Left colon (tissue), 2 donors: ENCODE measurements at regions not wholly inside any gene's neighbourhood (a gene's known extent, or its start where the extent isn't known, plus 50 kb on each side); places are given as distances from the start of the nearest gene placed in this dataset.
"Not testable (repeated sequence)": the region's sequence is repeated elsewhere in the genome, so short reads cannot be mapped to it uniquely, and the experiment has no call there.

ENCODE experiments used
- ATAC-seq: fragments of 200-7000 bp; cut with Tn5 transposase; one replicate; pipeline ENCODE4 v1.9.1; 2020; ENCODE audit warnings: mild to moderate bottlenecking, moderate library complexity
- DNase-seq, 2 donors: peaks; one replicate each; pipeline ENCODE4 v3.0.0-alpha.2; 2020
- intact Hi-C, 2 donors: fragments of 100-400 bp; cut with DNase I in 1 of 2; cut with micrococcal nuclease in 1 of 2; formaldehyde crosslinking; loops; one replicate each; pipeline versions ENCODE4 v1.11.2 to v1.14.0; 2022; cut with DNase I, micrococcal nuclease
- donor health status: DM: no; HTN: no; CAD: no.
- donor health status: DM: yes; HTN: yes; CAD: no.

DNA sequence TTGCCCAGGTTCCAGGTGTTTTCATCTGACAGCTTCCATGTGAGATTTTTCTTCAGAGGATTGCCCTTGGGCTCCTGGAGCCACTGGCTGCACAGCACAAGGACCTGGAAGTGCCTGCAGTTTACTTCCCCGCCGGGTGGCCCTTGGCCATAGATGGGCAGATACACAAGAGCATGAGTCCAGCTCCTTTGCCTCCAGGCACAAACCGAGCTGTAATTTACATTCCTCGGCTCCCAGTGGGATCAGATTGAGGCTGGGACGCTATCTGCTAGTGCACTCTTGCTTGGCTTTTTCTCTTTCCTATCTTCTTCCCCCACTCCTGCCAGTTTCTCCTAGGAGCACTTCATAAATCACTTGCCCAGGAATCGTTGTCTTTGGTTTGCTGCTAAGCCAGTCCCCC is 85.4 kb upstream of the RALY start:
- ATAC-seq (no peak), DNase-seq (no peak)
- intact Hi-C loops: no loop called here

GRCh38 chr20:33908868-33909267 is 84.8 kb upstream of the RALY start:
- intact Hi-C loops: no loop called here
- ATAC-seq: no peak
- no peak for DNase-seq

GRCh38 chr20:33909331-33909921 is 84.3 kb upstream of the RALY start:
- no peak for ATAC-seq
- no peak for DNase-seq
- intact Hi-C loops: no loop called here

- intact Hi-C loops: no loop called here
- DNase-seq (no peak), ATAC-seq (no peak)
Observed at GRCh38 chr20:33910056-33910455, 83.7 kb upstream of the RALY start.

GRCh38 chr20:33910529-33911327 is 83.0 kb upstream of the RALY start:
- DNase-seq (no peak), ATAC-seq (no peak)

GRCh38 chr20:33914919-33915318 is 78.8 kb upstream of the RALY start:
- DNase-seq (no peak), ATAC-seq (no peak)
- intact Hi-C loops: no loop called here

More at GRCh38 chr20:33910529-33911327, 83.0 kb upstream of the RALY start:
- intact Hi-C loops: no loop called here

DNA sequence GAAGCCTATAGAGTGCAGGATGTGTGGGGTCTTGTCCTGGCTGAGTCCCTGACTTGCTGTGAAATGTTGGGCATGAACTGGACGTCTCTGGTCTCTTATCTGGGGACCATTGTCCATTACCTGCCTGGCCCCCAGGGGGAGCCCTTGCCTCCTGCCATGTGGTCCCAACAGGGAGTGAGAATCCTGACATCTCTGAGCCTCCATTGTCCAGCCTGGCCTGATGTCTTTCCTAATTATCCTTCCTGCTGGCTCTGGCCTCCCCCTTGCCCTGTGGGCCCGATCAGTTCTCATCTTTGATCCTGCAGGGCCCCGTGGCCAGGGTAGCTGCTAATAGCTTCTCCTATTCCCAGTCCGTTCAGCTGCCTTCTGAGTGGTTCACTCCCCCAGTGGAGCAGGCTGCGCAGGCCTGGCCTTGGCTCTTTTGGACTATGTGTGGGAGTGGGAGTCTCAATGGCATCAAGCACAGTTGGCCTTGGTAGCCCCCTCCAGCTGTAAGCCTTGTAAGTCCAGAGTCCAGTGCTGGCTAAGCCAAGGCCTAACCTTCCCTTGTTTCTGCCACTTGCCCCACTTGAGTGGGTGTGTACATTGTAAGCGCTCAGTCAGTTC is 77.9 kb upstream of the RALY start:
- DNase-seq (peak; percentile 28 to 69), ATAC-seq (peak; percentile 83)
- intact Hi-C loops: no loop called here

- DNase-seq (no peak), ATAC-seq (no peak)
- intact Hi-C loops: no loop called here
Observed at GRCh38 chr20:33916768-33917167, 76.9 kb upstream of the RALY start.

DNA sequence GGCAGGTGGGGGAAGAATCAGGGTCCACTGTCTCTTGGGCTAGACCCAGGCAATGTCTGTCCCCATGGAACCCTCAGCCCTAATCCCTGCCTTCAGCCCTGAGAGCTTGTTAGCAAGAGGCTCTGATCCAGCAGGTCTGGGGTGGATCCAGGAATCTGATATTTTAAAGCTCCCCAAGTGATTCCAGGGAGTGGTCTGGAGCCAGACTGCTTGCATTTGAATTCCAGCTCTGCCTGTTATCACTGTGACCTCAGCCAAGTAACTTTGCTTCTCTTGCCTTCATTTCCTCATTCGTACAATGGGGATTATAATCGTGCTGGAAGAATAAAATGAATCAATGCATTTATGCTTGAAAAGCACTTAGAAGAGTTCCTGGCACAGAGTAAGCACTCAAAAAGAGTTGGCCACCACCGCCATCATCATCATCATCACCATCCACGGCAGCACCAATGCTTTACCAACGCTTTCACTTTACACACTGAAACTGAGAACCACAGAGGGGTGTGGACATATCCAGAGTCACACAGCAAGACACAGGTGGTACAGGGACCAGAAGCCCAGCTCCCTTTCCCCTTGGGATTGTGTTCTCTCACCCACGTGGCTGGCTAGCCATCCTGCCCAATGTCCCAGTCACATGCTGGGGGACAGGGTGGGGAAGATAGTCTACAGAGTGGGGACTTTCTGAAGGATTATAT is 75.7 kb upstream of the RALY start:
- intact Hi-C loops: no loop called here
- ATAC-seq (no peak), DNase-seq (no peak)

DNA sequence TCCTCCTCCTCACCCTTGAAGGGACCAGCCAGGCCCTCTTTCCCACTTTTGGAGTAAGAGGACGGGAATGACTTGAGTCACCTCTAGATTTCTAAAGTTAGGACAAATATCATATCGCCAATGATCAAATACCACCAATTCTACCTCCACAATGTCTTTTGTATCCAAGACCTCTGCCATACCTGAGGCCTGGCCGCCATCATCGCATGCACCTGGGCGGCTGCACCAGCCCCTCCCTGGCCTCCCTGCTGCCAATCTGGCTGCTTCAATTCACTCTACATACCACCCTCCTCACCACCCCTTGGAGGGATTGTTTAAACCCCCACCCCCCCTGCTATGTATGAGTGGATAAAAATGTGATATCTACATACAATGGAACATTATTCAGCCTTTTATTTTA is 75.0 kb upstream of the RALY start:
- DNase-seq (no peak), ATAC-seq (no peak)
- intact Hi-C loops: no loop called here

DNA sequence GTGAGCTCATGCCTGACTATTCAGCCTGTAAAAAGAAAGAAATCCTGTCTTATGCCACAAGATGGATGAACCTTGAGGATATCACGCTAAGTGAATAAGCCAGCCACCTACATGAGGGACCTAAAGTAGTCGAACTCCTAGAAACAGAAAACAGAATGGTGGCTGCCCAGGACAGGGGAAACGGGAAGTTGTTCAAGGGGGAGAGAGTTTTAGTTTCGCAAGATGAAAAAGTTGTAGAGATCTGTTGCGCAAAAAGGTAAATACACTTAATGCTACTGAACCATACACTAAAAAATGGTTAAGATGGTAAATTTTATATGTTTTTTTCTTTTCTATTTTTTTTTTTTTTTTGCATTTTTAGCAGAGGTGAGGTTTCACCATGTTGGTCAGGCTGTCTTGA is 74.1 kb upstream of the RALY start:
- DNase-seq (no peak), ATAC-seq (no peak)
- intact Hi-C loops: no loop called here

DNA sequence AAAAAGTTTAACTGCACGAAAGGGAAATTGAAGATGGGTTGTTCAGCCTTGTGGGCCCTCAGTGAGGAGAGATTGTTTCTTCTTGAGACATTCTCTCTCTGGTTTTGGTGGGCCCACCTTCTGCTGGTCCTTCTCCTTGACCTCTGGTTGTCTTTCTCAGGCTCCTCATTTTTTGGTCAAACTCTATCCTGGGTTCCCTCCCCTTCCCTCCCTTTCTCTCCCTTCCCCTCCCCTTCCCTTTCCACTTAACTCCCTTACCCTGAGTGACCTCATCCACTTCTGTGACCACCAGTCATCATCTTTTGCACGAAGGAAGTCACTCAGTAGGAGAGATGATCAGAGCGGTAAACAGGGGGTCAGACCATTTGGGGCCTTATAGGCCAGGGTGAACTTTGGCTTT is 71.5 kb upstream of the RALY start:
- ATAC-seq (no peak), DNase-seq (no peak)
- intact Hi-C loops: no loop called here

DNA sequence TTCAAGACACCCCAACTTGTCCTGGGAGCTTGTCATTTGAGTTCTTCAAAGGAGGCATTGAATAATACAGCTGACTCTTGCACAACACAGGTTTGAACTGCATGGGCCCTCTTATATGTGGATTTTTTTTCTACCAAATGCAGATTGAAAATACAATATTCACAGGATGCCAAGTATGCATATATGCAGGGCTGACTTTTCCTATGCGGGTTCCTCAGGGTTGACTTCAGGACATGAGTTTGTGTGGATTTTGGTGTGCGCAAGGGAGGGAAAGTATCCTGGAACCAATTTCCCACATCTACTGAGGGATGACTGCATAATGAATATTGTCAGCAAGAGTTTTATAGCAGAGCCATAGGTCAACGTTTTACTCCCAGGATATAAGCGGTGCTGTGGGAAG is 70.0 kb upstream of the RALY start:
- intact Hi-C loops: no loop called here

GRCh38 chr20:33925867-33926266 is 67.8 kb upstream of the RALY start:
- intact Hi-C loops: no loop called here
- ATAC-seq (no peak), DNase-seq (no peak)

More for the DNA sequence above, 70.0 kb upstream of the RALY start:
- ATAC-seq (no peak), DNase-seq (no peak)

DNA sequence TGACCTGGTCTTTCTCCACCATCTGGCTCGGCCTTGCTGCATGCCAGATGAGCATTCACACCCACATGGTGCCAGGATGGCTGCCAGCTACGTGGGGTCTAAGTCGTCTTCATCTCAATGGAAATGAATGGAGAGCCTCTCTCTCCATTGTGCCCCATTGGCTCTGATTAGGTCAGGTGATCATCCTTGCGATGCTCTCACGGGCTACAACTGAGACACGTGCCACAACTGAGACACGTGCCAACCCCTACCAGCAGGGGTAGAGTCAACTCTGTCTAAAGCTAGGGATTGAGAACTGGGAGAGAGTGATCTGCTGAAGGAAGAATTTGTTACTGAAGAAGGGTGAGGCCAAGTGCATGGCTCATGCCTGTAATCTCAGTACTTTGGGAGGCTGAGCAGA is 67.3 kb upstream of the RALY start:
- ATAC-seq (no peak), DNase-seq (no peak)
- intact Hi-C loops: no loop called here

DNA sequence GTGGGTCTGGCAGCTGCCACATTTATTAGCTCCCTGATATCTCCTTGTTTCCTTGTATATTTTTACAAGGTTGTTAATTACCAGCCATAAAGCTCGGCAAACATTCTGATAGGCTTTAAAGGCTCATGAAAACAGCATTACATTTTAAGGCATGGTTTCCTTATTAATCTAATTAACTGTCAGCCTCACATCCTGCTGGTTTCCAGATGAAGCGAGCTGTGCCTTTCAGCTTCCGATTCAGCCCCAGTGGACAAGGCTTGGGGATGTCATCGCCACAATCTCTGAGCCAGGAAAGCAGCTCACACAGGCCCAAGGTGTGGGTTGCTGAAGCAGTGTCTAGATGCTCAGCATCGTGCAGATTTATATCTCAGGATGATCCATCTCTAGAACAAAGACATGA is 66.0 kb upstream of the RALY start:
- DNase-seq (no peak), ATAC-seq (no peak)
- intact Hi-C loops: no loop called here

DNA sequence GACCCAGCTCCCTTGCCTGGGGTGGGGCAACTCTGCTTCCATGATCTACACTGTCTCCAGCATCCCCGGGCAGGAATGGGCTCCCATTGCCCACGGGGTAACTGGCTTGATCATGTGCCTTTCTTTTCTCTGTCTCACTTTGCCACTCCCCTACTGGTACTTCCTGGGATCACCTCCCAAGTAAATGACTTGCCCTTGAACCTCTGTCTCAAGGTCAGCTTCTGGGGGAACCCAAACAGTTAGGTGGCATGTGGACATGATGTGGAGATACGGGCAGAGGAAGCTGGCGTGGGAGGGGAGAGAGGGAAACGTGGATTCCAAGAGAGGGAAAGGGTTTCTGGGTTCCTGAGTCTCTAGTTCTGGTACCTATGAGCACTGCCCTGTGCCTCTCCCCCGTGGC is 63.8 kb upstream of the RALY start:
- DNase-seq: no peak
- intact Hi-C loops: loop anchor here in 1 of 2 donors (5.0 kb wide), 1 partner anchor 137 kb away; no protein-coding TSS in a partner anchor
- no peak for ATAC-seq

DNA sequence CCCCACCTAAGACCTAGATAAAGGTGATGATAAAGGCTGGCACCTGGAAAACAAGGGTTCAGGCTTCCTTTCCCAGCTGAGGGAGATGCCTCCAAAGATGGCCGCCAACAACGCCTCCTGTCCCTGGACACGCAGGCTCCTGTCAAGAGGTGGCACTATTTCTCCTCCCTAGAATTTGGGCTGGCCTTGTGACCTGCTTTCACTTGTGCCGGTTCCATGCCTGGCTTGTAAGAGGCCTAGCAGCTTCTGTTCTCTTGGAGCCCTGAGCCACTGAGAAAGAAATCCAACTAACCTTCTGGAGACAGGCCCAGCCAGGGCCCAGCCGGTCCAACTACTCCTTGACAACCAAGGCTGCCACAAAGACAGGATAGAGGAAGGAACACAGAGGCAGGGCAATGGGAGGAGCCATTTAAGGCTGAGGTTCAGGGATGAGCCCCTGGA is 60.2 kb upstream of the RALY start:
- DNase-seq: peak; percentile 48 to 59

DNA sequence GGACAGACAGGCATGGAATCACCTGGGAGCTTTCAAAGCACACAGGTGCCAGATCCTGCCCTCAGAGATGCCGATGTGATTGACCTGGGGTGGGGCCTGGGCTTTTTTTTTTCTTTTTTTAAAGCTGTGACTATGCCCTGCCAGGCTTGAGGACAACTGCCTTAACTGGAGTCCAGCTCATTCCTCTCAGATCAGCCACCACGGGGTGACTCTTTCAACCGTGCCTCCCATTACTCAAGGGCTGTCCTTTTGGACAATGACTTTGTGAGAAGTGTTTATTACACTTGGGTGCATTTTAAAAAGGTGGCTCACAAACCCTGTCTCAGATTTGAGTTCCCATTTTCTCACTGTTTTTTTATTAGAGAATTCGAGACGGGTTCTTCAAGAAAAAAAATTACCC is 57.1 kb upstream of the RALY start:
- DNase-seq (no peak), ATAC-seq (no peak)
- intact Hi-C loops: no loop called here

More for the DNA sequence above, 60.2 kb upstream of the RALY start:
- peak; percentile 92 for ATAC-seq
- intact Hi-C loops: loop anchor here in 1 of 2 donors (5.0 kb wide), 1 partner anchor 134 kb away; no protein-coding TSS in a partner anchor

GRCh38 chr20:33939031-33939430 is 54.7 kb upstream of the RALY start:
- ATAC-seq (peak; percentile 100), DNase-seq (peak; percentile 48 to 60)
- intact Hi-C loops: not testable (repeated sequence)
